Sigmoid colon (tissue), 4 donors: ENCODE measurements at regions not wholly inside any gene's neighbourhood (a gene's known extent, or its start where the extent isn't known, plus 50 kb on each side); places are given as distances from the start of the nearest gene placed in this dataset.

Experiments used
- CTCF ChIP-seq, 4 experiments: fragments of 450-650 bp in 3 of 4; fragments of 200-600 bp in 1 of 4; IDR thresholded peaks; one replicate each; pipeline ENCODE4 v1.5.1; 2016 to 2019; ENCODE audit warnings: antibody characterized with exemption in 4 of 4, mild to moderate bottlenecking in 3 of 4, moderate library complexity in 2 of 4
- EP300 ChIP-seq, 4 donors: sonication (generic); formaldehyde crosslinking; IDR thresholded peaks; one replicate each; pipeline ENCODE4 v1.6.1; 2017; ENCODE audit warnings: antibody characterized with exemption in 4 of 4
- POLR2A ChIP-seq, 2 donors: fragments of 450-650 bp; IDR thresholded peaks; one replicate each; pipeline ENCODE4 v1.6.1; 2016; ENCODE audit warnings: antibody characterized with exemption in 2 of 2, mild to moderate bottlenecking in 2 of 2, moderate library complexity in 2 of 2
- POLR2AphosphoS5 ChIP-seq, 4 donors: sonication (generic); formaldehyde crosslinking; IDR thresholded peaks; one replicate each; pipeline ENCODE4 v1.6.1; 2017; ENCODE audit warnings: antibody characterized with exemption in 4 of 4

- TF ChIP-seq CTCF (IDR thresholded peaks at IDR 0.05) (no peak), POLR2AphosphoS5 (IDR thresholded peaks at IDR 0.05) (no peak), POLR2A (IDR thresholded peaks at IDR 0.05) (no peak), EP300 (IDR thresholded peaks at IDR 0.05) (no peak)
Measured at GRCh38 chr10:44298713-44299112, 86.2 kb downstream of the CXCL12 start.
